Activated effector memory CD4-positive, alpha-beta T cell treated with Interleukin-2 at 50 U/mL for 16 hours (primary cell): ENCODE measurements at regions not wholly inside any gene's neighbourhood (a gene's known extent, or its start where the extent isn't known, plus 50 kb on each side); places are given as distances from the start of the nearest gene placed in this dataset.
"Not testable (repeated sequence)": the region's sequence is repeated elsewhere in the genome, so short reads cannot be mapped to it uniquely, and the experiment has no call there.

Source experiments
- DNase-seq: peaks from one replicate; pipeline ENCODE4 v3.0.0-alpha.2; 2020

GRCh38 chr6:145155873-145156782 is 579.2 kb downstream of the EPM2A start:
- no peak for DNase-seq

GRCh38 chr6:145158636-145159035 is 576.7 kb downstream of the EPM2A start:
- not testable (repeated sequence) for DNase-seq

GRCh38 chr6:145159921-145160320 is 575.4 kb downstream of the EPM2A start:
- no peak for DNase-seq

- no peak for DNase-seq
Measured at GRCh38 chr6:145161501-145161900, 573.8 kb downstream of the EPM2A start.

- DNase-seq: no peak
Measured at GRCh38 chr6:145169726-145170224, 565.5 kb downstream of the EPM2A start.

GRCh38 chr6:145175470-145175869 is 559.9 kb downstream of the EPM2A start:
- no peak for DNase-seq

- DNase-seq: no peak
Measured at GRCh38 chr6:145178391-145178790, 556.9 kb downstream of the EPM2A start.

GRCh38 chr6:145187491-145188206 is 547.7 kb downstream of the EPM2A start:
- no peak for DNase-seq

- no peak for DNase-seq
Measured at GRCh38 chr6:145189836-145190235, 545.5 kb downstream of the EPM2A start.

GRCh38 chr6:145194389-145194788 is 540.9 kb downstream of the EPM2A start:
- no peak for DNase-seq

- DNase-seq: no peak
Measured at GRCh38 chr6:145199961-145200360, 535.4 kb downstream of the EPM2A start.

GRCh38 chr6:145204301-145204700 is 531.0 kb downstream of the EPM2A start:
- no peak for DNase-seq

GRCh38 chr6:145206247-145206907 is 528.9 kb downstream of the EPM2A start:
- no peak for DNase-seq

GRCh38 chr6:145208474-145208873 is 526.8 kb downstream of the EPM2A start:
- DNase-seq: no peak

GRCh38 chr6:145209272-145209671 is 526.0 kb downstream of the EPM2A start:
- no peak for DNase-seq

GRCh38 chr6:145212813-145213212 is 522.5 kb downstream of the EPM2A start:
- DNase-seq: no peak

GRCh38 chr6:145213614-145214013 is 521.7 kb downstream of the EPM2A start:
- no peak for DNase-seq

- DNase-seq: no peak
Measured at GRCh38 chr6:145214570-145214969, 520.8 kb downstream of the EPM2A start.

- DNase-seq: no peak
Measured at GRCh38 chr6:145224450-145224849, 510.9 kb downstream of the EPM2A start.

GRCh38 chr6:145225500-145225899 is 509.8 kb downstream of the EPM2A start:
- DNase-seq: no peak

- DNase-seq: no peak
Measured at GRCh38 chr6:145227593-145227992, 507.7 kb downstream of the EPM2A start.

- DNase-seq: no peak
Measured at GRCh38 chr6:145228962-145229582, 506.2 kb downstream of the EPM2A start.

GRCh38 chr6:145233955-145234354 is 501.4 kb downstream of the EPM2A start:
- no peak for DNase-seq
